ENCODE measurements at regions not wholly inside any gene's neighbourhood (a gene's known extent, or its start where the extent isn't known, plus 50 kb on each side); places are given as distances from the start of the nearest gene placed in this dataset.

GRCh38 chr18:44626236-44626635 is 54.5 kb upstream of the SETBP1 start:
- no peak for DNase-seq

- DNase-seq, result no peak
Measured at GRCh38 chr18:44626807-44627206, 53.9 kb upstream of the SETBP1 start.

GRCh38 chr18:44627280-44627679 is 53.4 kb upstream of the SETBP1 start:
- no peak for DNase-seq

GRCh38 chr18:44629406-44629805 is 51.3 kb upstream of the SETBP1 start:
- no peak for DNase-seq

GRCh38 chr18:44630118-44630517 is 50.6 kb upstream of the SETBP1 start:
- no peak for DNase-seq

Measured in CD4-positive, alpha-beta T cell treated with Interleukin-21 for 1 hour (primary cell).